ENCODE measurements at regions not wholly inside any gene's neighbourhood (a gene's known extent, or its start where the extent isn't known, plus 50 kb on each side); places are given as distances from the start of the nearest gene placed in this dataset.

DNA sequence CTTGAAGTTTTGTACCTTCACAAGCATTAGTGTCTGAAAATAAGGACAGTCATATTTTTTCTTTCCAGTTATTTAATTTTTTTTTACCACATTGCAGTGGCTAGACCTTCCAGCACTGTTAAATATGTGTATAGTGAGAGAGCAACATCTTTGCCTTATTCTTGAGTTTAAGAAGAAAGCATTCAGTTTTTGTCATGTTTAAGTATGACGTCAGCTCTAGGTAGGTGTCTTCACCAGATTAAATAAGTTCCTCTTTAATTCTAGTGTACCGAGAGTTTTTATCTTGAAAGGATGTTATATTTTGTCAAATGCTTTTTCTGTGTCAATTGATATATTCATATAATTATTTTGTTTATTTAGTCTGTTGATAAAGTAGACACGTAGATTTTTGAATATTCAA is 258.8 kb downstream of the FAM181B start:
- H4K20me1 ChIP-seq (replicated peaks; ENCODE audit: control insufficient read depth, extremely low read depth, insufficient read depth, low read length) = no peaks in the 10 kb centered on the region
- no peaks in the 10 kb centered on the region for H3K9me1 ChIP-seq (replicated peaks; ENCODE audit: control insufficient read depth, extremely low read depth, insufficient read depth, low read length)
- H3K27me3 ChIP-seq (ENCODE audit: control insufficient read depth in 2 of 2, insufficient read depth in 2 of 2, low read length in 2 of 2) = no peaks in the 10 kb centered on the region
- dilution Hi-C loops (cut with MboI; ENCODE audit: extremely low pct_ligation_motif_present, low sequenced_read_pairs) (no loop called here), intact Hi-C loops (cut with micrococcal nuclease) (no loop called here)
- no peak overlapping the region for H3K9ac ChIP-seq (replicated peaks; ENCODE audit: extremely low read depth, insufficient read depth, low read length)
- CTCF ChIA-PET = no interaction called here
- H3K27ac ChIP-seq (ENCODE audit: insufficient read depth, low read depth, low read length) = no peak overlapping the region
- H3K4me3 ChIP-seq (replicated peaks in 1 of 3; ENCODE audit: insufficient read depth in 1 of 3, low read depth in 1 of 3, low read length in 3 of 3) = no peak overlapping the region
- no peaks in the 10 kb centered on the region for H3K9me3 ChIP-seq (replicated peaks; ENCODE audit: control insufficient read depth, insufficient read depth, low read length)
- no TSS peak for BruUV-seq (replicated peaks)
- H3K4me2 ChIP-seq (ENCODE audit: insufficient read depth, low read length) = no peak overlapping the region
- FAIRE-seq (no peak), DNase-seq (ENCODE audit: low read depth, low spot score) (no peak)
- no peaks in the 10 kb centered on the region for H3K36me3 ChIP-seq (ENCODE audit: control insufficient read depth in 2 of 2, extremely low read depth in 1 of 2, insufficient read depth in 2 of 2, low read length in 2 of 2)
- no peaks in the 10 kb centered on the region for H3K79me2 ChIP-seq (ENCODE audit: control insufficient read depth, insufficient read depth, low read length)
- no peaks in the 10 kb centered on the region for H3K4me1 ChIP-seq (ENCODE audit: control insufficient read depth, extremely low read depth, insufficient read depth, low read length)
- no peak overlapping the region for H2AFZ ChIP-seq (ENCODE audit: low read depth, low read length)
- TF ChIP-seq GATA2 (IDR thresholded peaks at IDR 0.05; ENCODE audit: insufficient read depth, insufficient read length, low read depth, low read length) (no peak), JUN (IDR thresholded peaks at IDR 0.05; ENCODE audit: borderline replicate concordance, insufficient read depth, insufficient read length, low read depth) (no peak), FOS (IDR thresholded peaks at IDR 0.05; ENCODE audit: borderline replicate concordance, insufficient read depth, low read length) (no peak), EZH2 (IDR thresholded peaks at IDR 0.05; ENCODE audit: borderline replicate concordance, low read depth, low read length, severe bottlenecking) (no peak), CTCF (IDR thresholded peaks at IDR 0.05; ENCODE audit: extremely low read depth in 1 of 2, insufficient read depth in 1 of 2, low read depth in 1 of 2, low read length in 2 of 2) (no peak), POLR2A (IDR thresholded peaks at IDR 0.05; ENCODE audit: low read depth, low read length) (no peak), POLR2AphosphoS5 (IDR thresholded peaks at IDR 0.05; ENCODE audit: insufficient read depth, low read depth, low read length) (no peak), MYC (IDR thresholded peaks at IDR 0.05; ENCODE audit: low read depth, low read length) (no peak)
- TF ChIP-seq, protein P1, sequence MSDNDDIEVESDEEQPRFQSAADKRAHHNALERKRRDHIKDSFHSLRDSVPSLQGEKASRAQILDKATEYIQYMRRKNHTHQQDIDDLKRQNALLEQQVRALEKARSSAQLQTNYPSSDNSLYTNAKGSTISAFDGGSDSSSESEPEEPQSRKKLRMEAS (IDR thresholded peaks at IDR 0.05; ENCODE audit: insufficient read depth, insufficient read length) = no peak
- POLR2A ChIA-PET = no interaction called here
